A673 (cell line): ENCODE measurements at regions not wholly inside any gene's neighbourhood (a gene's known extent, or its start where the extent isn't known, plus 50 kb on each side); places are given as distances from the start of the nearest gene placed in this dataset.

ENCODE experiments used
- BruUV-seq: library from RNA; stranded (reverse); fragments of 400-500 nt; replicated peaks from 2 replicates; lab custom pipeline; 2021; lab: Mats Ljungman, UMichigan
- CTCF ChIA-PET: fragments of 300-600 bp; sonication (Branson Sonifier 250); formaldehyde crosslinking; loops from one replicate; lab custom pipeline; 2022; ENCODE audit warnings: antibody characterized with exemption; lab: Charles Lee
- POLR2A ChIA-PET: fragments of 300-600 bp; sonication (Branson Sonifier 250); formaldehyde crosslinking; loops from one replicate; lab custom pipeline; 2022; ENCODE audit warnings: antibody characterized with exemption; ENCODE audit not compliant: low non-redundant PET; lab: Charles Lee
- DNase-seq: peaks from one replicate; pipeline ENCODE4 v3.0.0-alpha.2; 2015; ENCODE audit warnings: low spot score
- H3K27ac ChIP-seq: fragments of 200-600 bp; sonication (generic); 2 replicates; pipeline ENCODE4 v1.5.1; 2016; ENCODE audit warnings: mixed run types, low read depth, mild to moderate bottlenecking, mixed read lengths, antibody characterized with exemption, low read length; ENCODE audit not compliant: poor library complexity, severe bottlenecking
- H3K27me3 ChIP-seq: fragments of 200-600 bp; sonication (generic); replicated peaks from 2 replicates; pipeline ENCODE4 v1.6.1; 2017; ENCODE audit warnings: mixed run types, low read depth, mild to moderate bottlenecking, mixed read lengths, antibody characterized with exemption, low read length; ENCODE audit not compliant: insufficient read depth, poor library complexity
- H3K36me3 ChIP-seq: fragments of 200-600 bp; sonication (generic); 2 replicates; pipeline ENCODE4 v1.6.1; 2016; ENCODE audit warnings: mixed run types, mild to moderate bottlenecking, mixed read lengths, antibody characterized with exemption, low read length; ENCODE audit not compliant: insufficient read depth, poor library complexity, severe bottlenecking
- H3K4me1 ChIP-seq: fragments of 200-600 bp; sonication (generic); 2 replicates; pipeline ENCODE4 v1.6.1; 2017; ENCODE audit warnings: mixed run types, mild to moderate bottlenecking, mixed read lengths, antibody characterized with exemption, low read length; ENCODE audit not compliant: insufficient read depth, poor library complexity, severe bottlenecking
- H3K4me3 ChIP-seq: fragments of 200-600 bp; sonication (generic); 2 replicates; pipeline ENCODE4 v1.5.1; 2016; ENCODE audit warnings: low read depth, mixed run types, mild to moderate bottlenecking, mixed read lengths, low read length; ENCODE audit not compliant: poor library complexity, severe bottlenecking
- H3K9me3 ChIP-seq: fragments of 200-600 bp; sonication (generic); 2 replicates; pipeline ENCODE4 v1.6.1; 2016; ENCODE audit warnings: mixed run types, low read depth, mild to moderate bottlenecking, mixed read lengths, antibody characterized with exemption, low read length; ENCODE audit not compliant: poor library complexity, severe bottlenecking
- CTCF ChIP-seq: fragments of 300-800, 200-600 bp; sonication (generic); conservative IDR thresholded peaks from 2 replicates; pipeline ENCODE4 v1.5.1; 2017; ENCODE audit warnings: low read depth, mild to moderate bottlenecking, antibody characterized with exemption, low read length, moderate library complexity, mixed read lengths
- EZH2 ChIP-seq: fragments of 200-600 bp; sonication (generic); IDR thresholded peaks from 2 replicates; pipeline ENCODE4 v1.6.1; 2017; ENCODE audit warnings: borderline replicate concordance, low read depth, mild to moderate bottlenecking, mixed read lengths, antibody characterized with exemption, low read length; ENCODE audit not compliant: poor library complexity, severe bottlenecking
- intact Hi-C: fragments of 100-400 bp; cut with micrococcal nuclease; formaldehyde crosslinking; loops from one replicate; pipeline ENCODE4 v1.10.0; 2022; ENCODE audit not compliant: unreplicated experiment

DNA sequence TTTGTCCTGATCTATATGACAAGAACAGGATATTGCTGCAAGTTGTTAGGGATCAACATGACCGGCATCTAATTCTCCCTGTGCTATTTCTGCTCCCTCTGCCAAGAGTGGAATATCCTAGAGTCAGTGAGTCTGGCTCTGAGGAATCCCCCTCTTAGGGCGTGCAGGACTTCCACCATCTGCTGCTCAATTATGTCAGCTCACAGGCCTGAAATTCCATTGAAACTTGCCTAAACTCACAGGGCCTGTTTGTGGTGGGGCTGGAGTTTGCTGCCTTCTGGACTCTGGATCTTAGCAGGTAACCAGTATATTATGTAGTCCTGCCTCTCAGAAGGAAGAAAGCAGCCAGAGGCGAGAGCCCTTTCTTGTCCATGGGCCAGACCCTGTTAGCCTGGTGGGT, 323.0 kb downstream of the TSN start:
- intact Hi-C loops = no loop called here
- TF ChIP-seq CTCF (no peak), EZH2 (no peak)
- H3K4me3 ChIP-seq = no peak overlapping the region
- peaks cover 8% of the 10 kb centered on the region for H3K4me1 ChIP-seq
- POLR2A ChIA-PET = no interaction called here
- no peaks in the 10 kb centered on the region for H3K27me3 ChIP-seq
- H3K36me3 ChIP-seq = no peaks in the 10 kb centered on the region
- no peak for DNase-seq
- no peak overlapping the region for H3K27ac ChIP-seq
- H3K9me3 ChIP-seq = no peaks in the 10 kb centered on the region
- no TSS peak for BruUV-seq
- CTCF ChIA-PET = no interaction called here

DNA sequence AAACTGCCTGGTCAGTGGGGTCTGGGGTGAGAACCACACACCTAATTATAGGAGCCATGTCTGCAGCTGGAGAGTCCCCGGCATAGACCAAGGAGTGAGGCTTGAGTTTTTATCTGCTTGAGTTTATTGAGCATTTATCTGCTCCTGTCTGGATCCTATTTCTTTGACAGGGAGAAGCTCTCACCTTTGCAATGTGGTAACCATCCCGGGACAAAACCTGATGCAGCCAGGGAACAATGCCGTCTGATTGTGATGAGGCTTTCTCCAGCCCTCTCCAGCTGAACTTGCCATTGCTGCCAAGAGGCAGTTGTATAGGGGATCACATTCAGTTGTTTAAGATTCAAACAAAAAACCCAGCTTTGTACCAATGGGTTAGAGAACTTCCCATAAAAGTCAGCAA, 324.4 kb downstream of the TSN start:
- Histone ChIP-seq H3K4me1 (peaks cover 8% of the 10 kb centered on the region), H3K36me3 (no peaks in the 10 kb centered on the region), H3K27ac (no peak overlapping the region), H3K9me3 (no peaks in the 10 kb centered on the region), H3K27me3 (no peaks in the 10 kb centered on the region), H3K4me3 (no peak overlapping the region)
- DNase-seq = no peak
- no TSS peak for BruUV-seq
- POLR2A ChIA-PET = no interaction called here
- CTCF ChIA-PET = no interaction called here
- intact Hi-C loops = no loop called here
- TF ChIP-seq EZH2 (no peak), CTCF (no peak)

- H3K4me1 ChIP-seq = peaks cover 8% of the 10 kb centered on the region
- DNase-seq = no peak
- H3K27ac ChIP-seq = no peak overlapping the region
- POLR2A ChIA-PET = no interaction called here
- no TSS peak for BruUV-seq
- no peaks in the 10 kb centered on the region for H3K9me3 ChIP-seq
- TF ChIP-seq EZH2 (no peak), CTCF (no peak)
- no peaks in the 10 kb centered on the region for H3K27me3 ChIP-seq
- H3K36me3 ChIP-seq = no peaks in the 10 kb centered on the region
- CTCF ChIA-PET = no interaction called here
- H3K4me3 ChIP-seq = no peak overlapping the region
- intact Hi-C loops = no loop called here
Observed at GRCh38 chr2:122080316-122080715, 324.9 kb downstream of the TSN start.
